GM21619 (cell line): ENCODE measurements at regions not wholly inside any gene's neighbourhood (a gene's known extent, or its start where the extent isn't known, plus 50 kb on each side); places are given as distances from the start of the nearest gene placed in this dataset.

Experiments
- ATAC-seq: cut with Tn5 transposase; IDR thresholded peaks from one replicate; pipeline ENCODE4 v1.9.1; 2021; ENCODE audit not compliant: unreplicated experiment

GRCh38 chr4:96093563-96093962 is 253.7 kb downstream of the PDHA2 start:
- ATAC-seq: peak; percentile 67

DNA sequence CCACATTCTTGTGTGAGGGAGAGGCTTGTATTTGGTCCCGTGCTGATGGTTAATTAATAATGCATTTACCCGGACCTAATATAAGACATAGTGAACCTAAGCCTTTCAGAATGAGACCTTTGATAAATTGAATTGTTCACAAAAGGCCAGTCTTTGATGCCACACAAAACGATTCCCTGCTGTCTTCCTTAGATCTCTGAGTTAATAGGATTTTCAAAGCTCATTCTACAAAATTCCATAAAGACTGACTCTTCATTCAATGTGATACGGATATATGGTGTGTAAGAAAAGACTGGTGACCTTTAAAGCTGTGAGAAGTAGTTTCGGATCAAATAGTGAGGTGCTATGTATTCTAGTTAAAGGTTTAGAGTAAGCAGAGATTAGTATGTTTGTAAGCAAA is 254.3 kb downstream of the PDHA2 start:
- ATAC-seq: no peak

DNA sequence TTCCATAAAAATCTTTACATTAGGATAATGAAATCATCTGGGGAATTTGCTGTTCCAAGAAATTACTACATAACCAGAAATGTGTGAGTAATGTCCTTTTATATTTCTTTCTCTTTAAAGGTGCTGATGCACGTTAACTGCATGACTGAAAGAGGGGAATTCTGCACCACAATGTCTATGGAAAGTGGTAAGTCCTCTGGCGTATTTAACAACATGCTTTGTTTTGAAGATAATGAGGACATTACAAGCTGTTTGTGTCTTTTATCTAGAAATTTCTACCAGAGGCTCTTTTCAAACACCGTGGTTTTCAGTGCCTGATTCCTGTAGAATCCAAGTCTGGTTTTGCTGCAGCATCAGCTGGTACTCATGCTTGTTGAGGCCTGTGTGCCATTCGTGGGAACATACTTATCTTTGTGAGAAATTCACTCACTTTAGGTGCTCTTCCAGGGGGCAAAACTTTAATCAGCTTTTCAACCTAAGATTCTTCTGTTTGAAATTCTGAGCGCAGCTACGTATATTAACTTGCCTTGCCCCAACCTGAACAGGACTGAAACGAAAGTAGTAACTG is 257.2 kb downstream of the PDHA2 start:
- ATAC-seq: no peak

DNA sequence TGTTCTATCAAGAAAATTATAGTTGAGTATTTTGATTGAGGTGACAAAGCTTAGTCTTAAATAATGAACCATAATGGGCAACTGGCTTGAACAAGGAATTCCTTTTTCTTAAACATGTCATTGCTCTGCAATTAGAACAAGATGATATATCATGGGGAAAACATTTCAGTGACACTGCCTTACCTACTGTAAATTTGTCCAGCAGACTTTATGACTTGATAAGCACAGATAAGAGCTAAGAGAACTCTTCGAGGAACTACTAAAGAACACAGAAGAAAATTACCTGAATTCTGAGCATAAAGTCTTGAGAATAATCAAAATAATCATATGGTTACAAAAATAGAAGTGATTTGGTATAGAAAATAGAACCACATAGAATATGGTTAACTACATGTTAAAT is 257.8 kb downstream of the PDHA2 start:
- ATAC-seq: no peak

GRCh38 chr4:96099031-96099430 is 259.1 kb downstream of the PDHA2 start:
- no peak for ATAC-seq

- ATAC-seq: no peak
Measured at GRCh38 chr4:96102541-96103026, 262.7 kb downstream of the PDHA2 start.

GRCh38 chr4:96103086-96103485 is 263.2 kb downstream of the PDHA2 start:
- ATAC-seq: no peak

- ATAC-seq: no peak
Measured at GRCh38 chr4:96108146-96108545, 268.3 kb downstream of the PDHA2 start.

DNA sequence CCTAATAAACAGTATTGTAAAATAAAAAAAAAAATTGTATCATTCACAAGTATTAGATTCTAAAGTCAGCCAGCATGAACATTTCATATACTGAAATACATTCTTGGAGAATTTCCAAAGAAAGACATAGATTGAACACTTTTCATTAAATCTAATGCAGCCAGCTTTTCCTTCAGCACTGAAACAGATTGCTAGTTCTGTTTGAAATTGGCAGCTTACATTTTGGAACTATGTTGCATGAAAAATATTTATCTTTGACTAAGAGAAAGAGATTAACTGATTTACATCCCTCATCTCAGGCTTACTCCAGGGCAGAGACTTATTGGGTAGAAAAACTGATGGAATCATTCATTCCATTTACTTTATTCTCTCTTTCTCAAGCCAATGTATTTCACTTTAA is 272.7 kb downstream of the PDHA2 start:
- no peak for ATAC-seq

DNA sequence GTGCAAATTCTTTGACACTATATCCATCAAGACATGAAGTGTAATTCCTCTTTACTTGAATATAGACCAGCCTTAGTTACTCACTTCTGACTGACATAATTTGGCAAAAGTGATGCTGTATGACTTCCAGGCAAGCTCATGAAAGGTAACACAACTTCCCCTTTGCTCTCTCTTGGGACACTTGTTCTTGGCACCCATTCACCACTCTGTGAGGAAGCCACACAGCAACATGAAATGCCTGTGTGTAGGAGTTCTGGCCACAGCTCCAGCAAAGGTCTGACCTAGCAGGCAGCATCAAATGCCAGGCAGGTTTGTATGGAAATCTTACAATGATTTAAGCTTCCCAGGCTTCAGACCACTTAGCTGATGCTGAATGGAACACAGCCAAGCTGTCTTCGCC is 280.3 kb downstream of the PDHA2 start:
- ATAC-seq: no peak

GRCh38 chr4:96126227-96126626 is 286.3 kb downstream of the PDHA2 start:
- ATAC-seq: no peak

DNA sequence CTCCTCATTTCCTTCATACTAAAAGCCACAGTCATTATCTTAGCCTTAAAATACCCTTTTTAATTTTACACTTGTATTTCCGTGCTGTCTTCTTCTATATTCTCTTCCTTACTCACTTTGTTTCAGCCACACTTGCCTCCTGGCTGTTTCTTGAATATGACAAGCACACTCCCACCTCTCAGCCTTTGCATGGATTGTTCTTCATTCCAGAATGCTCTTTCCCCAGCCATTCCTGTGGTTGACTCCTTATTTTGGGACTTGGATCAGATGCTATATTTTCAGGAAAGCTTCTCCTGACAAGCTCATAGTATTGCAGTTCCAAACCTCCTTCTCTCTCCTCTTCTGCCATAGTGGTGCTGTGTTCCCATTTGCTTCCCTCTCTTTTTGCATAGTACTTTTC is 291.3 kb downstream of the PDHA2 start:
- ATAC-seq: no peak

- no peak for ATAC-seq
Measured at GRCh38 chr4:96134806-96135205, 294.9 kb downstream of the PDHA2 start.

DNA sequence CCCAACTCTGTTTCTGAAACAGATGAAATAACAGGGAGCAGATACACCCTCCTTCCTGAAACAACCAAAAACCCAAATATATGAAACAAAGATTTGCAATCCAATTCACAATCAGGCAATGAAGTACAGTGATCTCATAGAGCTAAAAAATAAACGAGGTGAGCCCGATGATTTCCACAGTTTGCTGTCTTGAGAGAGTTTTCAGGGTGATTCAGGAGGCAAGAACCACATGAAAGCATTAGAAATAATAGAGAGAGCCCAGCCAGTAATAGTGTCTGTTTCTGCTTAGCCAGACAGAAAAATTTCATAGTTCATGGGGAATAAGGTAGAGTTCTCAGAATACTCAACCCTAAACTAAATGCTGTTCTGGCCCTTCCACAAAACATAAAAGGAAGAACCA is 296.2 kb downstream of the PDHA2 start:
- ATAC-seq: no peak

DNA sequence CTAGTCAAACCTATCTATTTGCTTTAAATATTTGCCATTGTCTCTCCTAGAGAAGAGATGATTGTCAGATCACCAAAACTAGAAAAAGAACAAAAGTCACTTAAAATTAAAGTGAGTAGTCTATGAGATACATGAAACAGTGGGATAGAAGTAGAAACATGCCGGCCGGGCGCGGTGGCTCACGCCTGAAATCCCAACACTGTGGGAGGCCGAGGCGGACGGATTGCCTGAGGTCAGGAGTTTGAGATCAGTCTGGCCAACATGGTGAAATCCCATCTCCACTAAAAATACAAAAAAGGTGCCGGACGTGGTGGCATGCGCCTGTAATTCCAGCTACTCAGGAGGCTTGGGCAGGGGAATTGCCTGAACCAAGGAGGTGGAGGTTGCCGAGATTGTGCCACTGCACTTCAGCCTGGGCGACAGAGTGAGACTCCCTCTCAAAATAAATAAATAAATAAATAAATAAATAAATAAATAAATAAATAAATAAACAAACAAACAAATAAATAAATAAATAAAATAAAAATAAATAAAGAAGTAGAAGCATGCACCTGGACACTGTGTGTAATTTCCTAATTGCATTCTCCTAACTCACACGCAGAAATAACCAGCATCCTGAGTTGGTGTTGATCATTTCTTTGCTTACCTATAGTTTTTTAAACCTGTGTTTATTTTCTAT is 299.5 kb downstream of the PDHA2 start:
- ATAC-seq: no peak

GRCh38 chr4:96145601-96146000 is 305.7 kb downstream of the PDHA2 start:
- no peak for ATAC-seq

DNA sequence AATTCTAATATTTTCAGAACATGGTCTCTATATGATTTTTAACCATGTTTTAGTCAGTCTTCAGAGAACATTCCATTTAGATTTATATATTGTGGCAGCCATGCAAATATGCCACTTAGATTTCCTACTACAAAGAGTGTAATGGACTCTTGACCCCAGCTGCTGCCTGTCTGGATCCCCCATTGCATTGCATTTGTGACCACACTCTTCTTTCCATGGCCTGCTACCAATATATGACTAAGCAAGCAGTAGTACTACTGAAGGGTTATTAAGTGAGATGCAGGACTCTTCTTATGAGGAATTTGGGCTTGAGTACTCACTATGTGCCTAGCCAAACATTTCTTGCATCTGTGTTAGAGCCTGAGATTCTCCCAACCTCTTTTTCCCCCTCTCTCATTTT is 306.8 kb downstream of the PDHA2 start:
- ATAC-seq: no peak

- ATAC-seq: no peak
Measured at GRCh38 chr4:96149894-96150293, 310.0 kb downstream of the PDHA2 start.

- ATAC-seq: no peak
Measured at GRCh38 chr4:96150466-96150865, 310.6 kb downstream of the PDHA2 start.

DNA sequence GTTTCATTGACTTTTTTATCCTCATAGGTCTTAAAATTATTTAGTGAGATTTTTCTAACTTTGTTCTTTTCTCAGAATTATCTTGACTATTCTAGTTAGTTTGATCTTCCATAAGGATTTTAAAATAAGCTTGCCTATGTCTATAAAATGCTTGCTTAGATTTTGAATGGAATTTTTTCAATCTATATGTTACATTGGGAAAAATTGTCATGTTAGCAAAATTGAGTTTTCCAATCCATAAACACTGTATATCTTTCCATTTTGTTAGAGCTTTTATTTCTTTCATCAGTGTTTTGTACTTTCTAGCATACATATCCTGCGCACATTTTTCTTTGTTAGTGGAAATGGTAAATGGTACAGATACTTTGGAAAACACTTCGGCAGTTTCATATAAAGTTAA is 312.9 kb downstream of the PDHA2 start:
- no peak for ATAC-seq

GRCh38 chr4:96154676-96155075 is 314.8 kb downstream of the PDHA2 start:
- no peak for ATAC-seq

GRCh38 chr4:96162636-96163035 is 322.7 kb downstream of the PDHA2 start:
- no peak for ATAC-seq

- ATAC-seq: no peak
Measured at GRCh38 chr4:96164814-96165351, 325.0 kb downstream of the PDHA2 start.
